Parathyroid adenoma (tissue), 2 donors: ENCODE measurements at regions not wholly inside any gene's neighbourhood (a gene's known extent, or its start where the extent isn't known, plus 50 kb on each side); places are given as distances from the start of the nearest gene placed in this dataset.

Experiments
- H2AFZ ChIP-seq: fragments of 300-600 bp; sonication (generic); one replicate; pipeline ENCODE4 v1.7.0; 2017; ENCODE audit warnings: antibody characterized with exemption, mild to moderate bottlenecking
- H3K27ac ChIP-seq: fragments of 300-600 bp; sonication (generic); one replicate; pipeline ENCODE4 v1.7.0; 2017
- H3K27me3 ChIP-seq: fragments of 300-600 bp; sonication (generic); one replicate; pipeline ENCODE4 v1.7.0; 2017; ENCODE audit warnings: low read length; ENCODE audit not compliant: control insufficient read depth, insufficient read depth
- H3K36me3 ChIP-seq: fragments of 300-600 bp; sonication (generic); one replicate; pipeline ENCODE4 v1.7.0; 2017; ENCODE audit warnings: low read length; ENCODE audit not compliant: control insufficient read depth, insufficient read depth
- H3K4me1 ChIP-seq: fragments of 300-600 bp; sonication (generic); one replicate; pipeline ENCODE4 v1.7.0; 2017; ENCODE audit warnings: control low read depth
- H3K4me2 ChIP-seq: fragments of 300-600 bp; sonication (generic); one replicate; pipeline ENCODE4 v1.7.0; 2017; ENCODE audit warnings: low read length
- H3K4me3 ChIP-seq: fragments of 300-600 bp; sonication (generic); one replicate; pipeline ENCODE4 v1.7.0; 2017; ENCODE audit warnings: low read depth, low read length
- H3K79me2 ChIP-seq: fragments of 300-600 bp; sonication (generic); one replicate; pipeline ENCODE4 v1.7.0; 2017; ENCODE audit warnings: control low read depth
- H3K9ac ChIP-seq: fragments of 300-600 bp; sonication (generic); one replicate; pipeline ENCODE4 v1.7.0; 2017; ENCODE audit warnings: mild to moderate bottlenecking
- H3K9me3 ChIP-seq: fragments of 300-600 bp; sonication (generic); one replicate; pipeline ENCODE4 v1.7.0; 2017; ENCODE audit warnings: low read length; ENCODE audit not compliant: control insufficient read depth
- CTCF ChIP-seq: fragments of 300-600 bp; sonication (generic); IDR thresholded peaks from one replicate; pipeline ENCODE4 v1.7.0; 2017; ENCODE audit warnings: antibody characterized with exemption, mild to moderate bottlenecking
- donor health status: primary hyperparathyroidism.

- Histone ChIP-seq H3K36me3 (no peaks in the 10 kb centered on the region), H3K4me3 (no peak overlapping the region), H3K9ac (no peak overlapping the region), H3K4me2 (no peak overlapping the region), H3K27me3 (peaks cover 6% of the 10 kb centered on the region), H2AFZ (no peak overlapping the region), H3K9me3 (no peaks in the 10 kb centered on the region), H3K4me1 (no peaks in the 10 kb centered on the region), H3K79me2 (no peaks in the 10 kb centered on the region), H3K27ac (no peak overlapping the region)
- no peak for TF ChIP-seq CTCF
Observed at GRCh38 chr9:135303280-135303647, 176.3 kb upstream of the PPP1R26 start.

GRCh38 chr9:135303865-135304499 is 175.6 kb upstream of the PPP1R26 start:
- H3K9ac ChIP-seq = no peak overlapping the region
- no peaks in the 10 kb centered on the region for H3K9me3 ChIP-seq
- H3K79me2 ChIP-seq = no peaks in the 10 kb centered on the region
- TF ChIP-seq CTCF = no peak
- no peaks in the 10 kb centered on the region for H3K4me1 ChIP-seq
- H3K4me3 ChIP-seq = no peak overlapping the region
- H3K27me3 ChIP-seq = peaks cover 6% of the 10 kb centered on the region
- H3K27ac ChIP-seq = no peak overlapping the region
- no peaks in the 10 kb centered on the region for H3K36me3 ChIP-seq
- H3K4me2 ChIP-seq = no peak overlapping the region
- H2AFZ ChIP-seq = no peak overlapping the region

GRCh38 chr9:135304886-135305285 is 174.7 kb upstream of the PPP1R26 start:
- Histone ChIP-seq H3K27me3 (peaks cover 6% of the 10 kb centered on the region), H3K9ac (no peak overlapping the region), H3K4me1 (no peaks in the 10 kb centered on the region), H3K9me3 (no peaks in the 10 kb centered on the region), H3K27ac (no peak overlapping the region), H3K79me2 (no peaks in the 10 kb centered on the region), H2AFZ (no peak overlapping the region), H3K36me3 (no peaks in the 10 kb centered on the region), H3K4me3 (no peak overlapping the region), H3K4me2 (no peak overlapping the region)
- TF ChIP-seq CTCF = no peak

- Histone ChIP-seq H3K79me2 (no peaks in the 10 kb centered on the region), H3K4me3 (no peak overlapping the region), H3K27ac (no peak overlapping the region), H3K36me3 (no peaks in the 10 kb centered on the region), H3K27me3 (peaks cover 5% of the 10 kb centered on the region), H3K9me3 (no peaks in the 10 kb centered on the region), H3K4me2 (no peak overlapping the region), H3K9ac (no peak overlapping the region), H2AFZ (no peak overlapping the region), H3K4me1 (no peaks in the 10 kb centered on the region)
- TF ChIP-seq CTCF = no peak
Observed at GRCh38 chr9:135305546-135306180, 173.9 kb upstream of the PPP1R26 start.

GRCh38 chr9:135306699-135307098 is 172.9 kb upstream of the PPP1R26 start:
- no peaks in the 10 kb centered on the region for H3K4me1 ChIP-seq
- no peaks in the 10 kb centered on the region for H3K79me2 ChIP-seq
- no peaks in the 10 kb centered on the region for H3K36me3 ChIP-seq
- no peaks in the 10 kb centered on the region for H3K9me3 ChIP-seq
- no peaks in the 10 kb centered on the region for H3K27me3 ChIP-seq
- no peak overlapping the region for H2AFZ ChIP-seq
- no peak for TF ChIP-seq CTCF
- no peak overlapping the region for H3K9ac ChIP-seq
- no peak overlapping the region for H3K27ac ChIP-seq
- H3K4me3 ChIP-seq = no peak overlapping the region
- H3K4me2 ChIP-seq = no peak overlapping the region
